ENCODE measurements at regions not wholly inside any gene's neighbourhood (a gene's known extent, or its start where the extent isn't known, plus 50 kb on each side); places are given as distances from the start of the nearest gene placed in this dataset.

GRCh38 chr4:127140306-127140705 is 492.5 kb upstream of the INTU start:
- 13% methylated on average over 3 of the region's 3 CpGs for WGBS (ENCODE audit: insufficient coverage, insufficient replicate concordance, low lambda C conversion rate, missing lambda C conversion rate)
- no TSS peak for BruUV-seq (replicated peaks)
- POLR2A ChIA-PET = no interaction called here

GRCh38 chr4:127141856-127142255 is 490.9 kb upstream of the INTU start:
- Histone ChIP-seq H3K27me3 (replicated peaks in 1 of 2; ENCODE audit: control insufficient read depth in 2 of 2, insufficient read depth in 2 of 2, low read length in 1 of 2) (no peaks in the 10 kb centered on the region), H3K4me2 (ENCODE audit: control insufficient read depth, insufficient read depth) (no peak overlapping the region), H3K36me3 (ENCODE audit: control insufficient read depth in 2 of 2, insufficient read depth in 2 of 2, low read length in 1 of 2) (no peaks in the 10 kb centered on the region), H3K9ac (ENCODE audit: control insufficient read depth, insufficient read depth, low read length) (no peak overlapping the region), H2AFZ (ENCODE audit: control insufficient read depth, low read depth, low read length) (no peak overlapping the region), H3K9me3 (replicated peaks; ENCODE audit: control insufficient read depth, insufficient read depth, low read length) (no peaks in the 10 kb centered on the region), H3K4me3 (no peak overlapping the region), H3K79me2 (ENCODE audit: control insufficient read depth, insufficient read depth, low read length) (no peaks in the 10 kb centered on the region), H4K20me1 (ENCODE audit: control insufficient read depth, insufficient read depth) (no peaks in the 10 kb centered on the region), H3K27ac (ENCODE audit: control insufficient read depth, insufficient read depth) (no peak overlapping the region), H3K4me1 (ENCODE audit: control insufficient read depth, insufficient read depth, low read length) (no peaks in the 10 kb centered on the region)
- FAIRE-seq (no peak), ATAC-seq (no peak), DNase-seq (ENCODE audit: low read depth, low spot score) (no peak)
- ChIA-PET CTCF (no interaction called here), RAD21 (ENCODE audit: unreplicated experiment) (no interaction called here), POLR2A (no interaction called here), SMC1A (ENCODE audit: uncharacterized antibody, unreplicated experiment) (no interaction called here)
- in situ Hi-C loops (cut with MboI) = no loop called here
- intact Hi-C loops (cut with micrococcal nuclease; ENCODE audit: unreplicated experiment) = no loop called here
- WGBS (ENCODE audit: insufficient coverage, insufficient replicate concordance, low lambda C conversion rate, missing lambda C conversion rate) = 0% methylated on average over 1 of the region's 1 CpG
- no TSS peak for BruUV-seq (replicated peaks)
- TF ChIP-seq NR2C2 (IDR thresholded peaks at IDR 0.05; ENCODE audit: borderline replicate concordance, control insufficient read depth, insufficient read length, low read depth) = no peak
- TF ChIP-seq CHD4 (IDR thresholded peaks at IDR 0.05) = no peak
- no peak for TF ChIP-seq SRF (IDR thresholded peaks at IDR 0.05; ENCODE audit: low read depth in 2 of 2, low read length in 2 of 2)
- TF ChIP-seq FOS (IDR thresholded peaks at IDR 0.05; ENCODE audit: borderline replicate concordance, extremely low read depth, insufficient read length) = no peak
- TF ChIP-seq IRF3 (IDR thresholded peaks at IDR 0.05) = no peak
- no peak for TF ChIP-seq ETV6 (conservative IDR thresholded peaks at IDR 0.05 in 1 of 2, IDR thresholded peaks at IDR 0.05 in 1 of 2; ENCODE audit: borderline replicate concordance in 1 of 2, low read depth in 1 of 2)
- no peak for TF ChIP-seq CREM (IDR thresholded peaks at IDR 0.05; ENCODE audit: low read depth)

More at GRCh38 chr4:127140306-127140705, 492.5 kb upstream of the INTU start:
- TF ChIP-seq YBX1 (IDR thresholded peaks at IDR 0.05) (no peak), ASH2L (IDR thresholded peaks at IDR 0.05; ENCODE audit: borderline replicate concordance, low read depth) (no peak), FOXM1 (IDR thresholded peaks at IDR 0.05; ENCODE audit: low read depth, low read length) (no peak), BRCA1 (IDR thresholded peaks at IDR 0.05; ENCODE audit: low read depth, low read length) (no peak), MYC (IDR thresholded peaks at IDR 0.05; ENCODE audit: insufficient read depth, insufficient read length, insufficient replicate concordance, low read length, severe bottlenecking) (no peak), JUNB (IDR thresholded peaks at IDR 0.05) (no peak), PBX3 (IDR thresholded peaks at IDR 0.05; ENCODE audit: insufficient replicate concordance, low read depth, low read length) (no peak)
- Histone ChIP-seq H3K79me2 (ENCODE audit: control insufficient read depth, insufficient read depth, low read length) (no peaks in the 10 kb centered on the region), H3K4me1 (ENCODE audit: control insufficient read depth, insufficient read depth, low read length) (no peaks in the 10 kb centered on the region), H3K9ac (ENCODE audit: control insufficient read depth, insufficient read depth, low read length) (no peak overlapping the region), H3K27ac (ENCODE audit: control insufficient read depth, insufficient read depth) (no peak overlapping the region), H3K9me3 (replicated peaks; ENCODE audit: control insufficient read depth, insufficient read depth, low read length) (no peaks in the 10 kb centered on the region), H3K36me3 (ENCODE audit: control insufficient read depth in 2 of 2, insufficient read depth in 2 of 2, low read length in 1 of 2) (no peaks in the 10 kb centered on the region), H2AFZ (ENCODE audit: control insufficient read depth, low read depth, low read length) (no peak overlapping the region), H3K4me3 (no peak overlapping the region), H3K27me3 (replicated peaks in 1 of 2; ENCODE audit: control insufficient read depth in 2 of 2, insufficient read depth in 2 of 2, low read length in 1 of 2) (no peaks in the 10 kb centered on the region), H4K20me1 (ENCODE audit: control insufficient read depth, insufficient read depth) (no peaks in the 10 kb centered on the region), H3K4me2 (ENCODE audit: control insufficient read depth, insufficient read depth) (no peak overlapping the region)
- ChIA-PET CTCF (no interaction called here), SMC1A (ENCODE audit: uncharacterized antibody, unreplicated experiment) (no interaction called here), RAD21 (ENCODE audit: unreplicated experiment) (no interaction called here)
- ATAC-seq = no peak
- intact Hi-C loops (cut with micrococcal nuclease; ENCODE audit: unreplicated experiment) (no loop called here), in situ Hi-C loops (cut with MboI) (no loop called here)
- no peak for DNase-seq (ENCODE audit: low read depth, low spot score)
- FAIRE-seq = no peak
